Iris pigment epithelial cell (primary cell): ENCODE measurements at regions not wholly inside any gene's neighbourhood (a gene's known extent, or its start where the extent isn't known, plus 50 kb on each side); places are given as distances from the start of the nearest gene placed in this dataset.
"Not testable (repeated sequence)": the region's sequence is repeated elsewhere in the genome, so short reads cannot be mapped to it uniquely, and the experiment has no call there.

Experiments
- DNase-seq: peaks from one replicate; pipeline ENCODE4 v3.0.0-alpha.2; 2011; ENCODE audit warnings: low read depth

GRCh38 chr1:73770109-73770905, 427.7 kb downstream of the LRRIQ3 start:
- DNase-seq = no peak

- DNase-seq = no peak
Observed at GRCh38 chr1:73766786-73767348, 431.1 kb downstream of the LRRIQ3 start.

GRCh38 chr1:73765551-73766233, 432.3 kb downstream of the LRRIQ3 start:
- no peak for DNase-seq

GRCh38 chr1:73761559-73761958, 436.4 kb downstream of the LRRIQ3 start:
- DNase-seq = no peak

GRCh38 chr1:73759011-73759410, 439.0 kb downstream of the LRRIQ3 start:
- no peak for DNase-seq

- no peak for DNase-seq
Observed at GRCh38 chr1:73756817-73757216, 441.2 kb downstream of the LRRIQ3 start.

- DNase-seq = no peak
Observed at GRCh38 chr1:73755649-73756048, 442.3 kb downstream of the LRRIQ3 start.

- no peak for DNase-seq
Observed at GRCh38 chr1:73749996-73750395, 448.0 kb downstream of the LRRIQ3 start.

- DNase-seq = no peak
Observed at GRCh38 chr1:73744985-73745384, 453.0 kb downstream of the LRRIQ3 start.

GRCh38 chr1:73736125-73736524, 461.9 kb downstream of the LRRIQ3 start:
- DNase-seq = no peak

GRCh38 chr1:73727036-73727435, 470.9 kb downstream of the LRRIQ3 start:
- DNase-seq = no peak

GRCh38 chr1:73722055-73722454, 475.9 kb downstream of the LRRIQ3 start:
- DNase-seq = no peak

- no peak for DNase-seq
Observed at GRCh38 chr1:73717976-73718375, 480.0 kb downstream of the LRRIQ3 start.

GRCh38 chr1:73711089-73711488, 486.9 kb downstream of the LRRIQ3 start:
- DNase-seq = no peak

GRCh38 chr1:73701826-73702225, 496.1 kb downstream of the LRRIQ3 start:
- DNase-seq = no peak

GRCh38 chr1:73676186-73676585, 521.8 kb downstream of the LRRIQ3 start:
- DNase-seq = no peak

GRCh38 chr1:73674945-73675561, 522.9 kb downstream of the LRRIQ3 start:
- peak; percentile 3 for DNase-seq

GRCh38 chr1:73673971-73674370, 524.0 kb downstream of the LRRIQ3 start:
- DNase-seq = no peak

GRCh38 chr1:73671530-73671929, 526.4 kb downstream of the LRRIQ3 start:
- no peak for DNase-seq

GRCh38 chr1:73667959-73668358, 530.0 kb downstream of the LRRIQ3 start:
- DNase-seq = not testable (repeated sequence)

GRCh38 chr1:73662526-73662925, 535.5 kb downstream of the LRRIQ3 start:
- no peak for DNase-seq

- no peak for DNase-seq
Observed at GRCh38 chr1:73659136-73659535, 538.8 kb downstream of the LRRIQ3 start.

GRCh38 chr1:73654714-73655113, 543.3 kb downstream of the LRRIQ3 start:
- DNase-seq = no peak
